ENCODE measurements at regions not wholly inside any gene's neighbourhood (a gene's known extent, or its start where the extent isn't known, plus 50 kb on each side); places are given as distances from the start of the nearest gene placed in this dataset.
A peak's percentile ranks its signal among the peaks of the same experiment; 100 is the strongest.

- no peak for TF ChIP-seq POLR2A (IDR thresholded peaks at IDR 0.05; ENCODE audit: low read depth, low read length)
- FAIRE-seq (no peak), DNase-seq (ENCODE audit: insufficient read length, low spot score) (no peak)
Measured at GRCh38 chr2:102078773-102079172, 63.8 kb upstream of the IL1R1 start.

- DNase-seq (ENCODE audit: insufficient read length, low spot score) (no peak), FAIRE-seq (no peak)
- TF ChIP-seq POLR2A (IDR thresholded peaks at IDR 0.05; ENCODE audit: low read depth, low read length), result no peak
Measured at GRCh38 chr2:102080451-102081242, 61.9 kb upstream of the IL1R1 start.

GRCh38 chr2:102081243-102081522 is 61.4 kb upstream of the IL1R1 start:
- FAIRE-seq (no peak), DNase-seq (ENCODE audit: insufficient read length, low spot score) (no peak)

GRCh38 chr2:102081606-102082005 is 60.9 kb upstream of the IL1R1 start:
- FAIRE-seq, result no peak
- TF ChIP-seq POLR2A (IDR thresholded peaks at IDR 0.05; ENCODE audit: low read depth, low read length), result no peak
- no peak for DNase-seq (ENCODE audit: insufficient read length, low spot score)

More at GRCh38 chr2:102081243-102081522, 61.4 kb upstream of the IL1R1 start:
- TF ChIP-seq POLR2A (IDR thresholded peaks at IDR 0.05; ENCODE audit: low read depth, low read length), result no peak

- DNase-seq (ENCODE audit: insufficient read length, low spot score) (no peak), FAIRE-seq (peak; percentile 83)
- no peak for TF ChIP-seq POLR2A (IDR thresholded peaks at IDR 0.05; ENCODE audit: low read depth, low read length)
Measured at GRCh38 chr2:102082571-102083392, 59.8 kb upstream of the IL1R1 start.

GRCh38 chr2:102083393-102083703 is 59.2 kb upstream of the IL1R1 start:
- no peak for FAIRE-seq
- DNase-seq (ENCODE audit: insufficient read length, low spot score), result no peak
- no peak for TF ChIP-seq POLR2A (IDR thresholded peaks at IDR 0.05; ENCODE audit: low read depth, low read length)

GRCh38 chr2:102084651-102085050 is 57.9 kb upstream of the IL1R1 start:
- DNase-seq (ENCODE audit: insufficient read length, low spot score) (no peak), FAIRE-seq (peak; percentile 38)

GRCh38 chr2:102085238-102085637 is 57.3 kb upstream of the IL1R1 start:
- DNase-seq (ENCODE audit: insufficient read length, low spot score) (no peak), FAIRE-seq (no peak)
- no peak for TF ChIP-seq POLR2A (IDR thresholded peaks at IDR 0.05; ENCODE audit: low read depth, low read length)

More at GRCh38 chr2:102084651-102085050, 57.9 kb upstream of the IL1R1 start:
- TF ChIP-seq POLR2A (IDR thresholded peaks at IDR 0.05; ENCODE audit: low read depth, low read length), result no peak

- FAIRE-seq (no peak), DNase-seq (ENCODE audit: insufficient read length, low spot score) (no peak)
- TF ChIP-seq POLR2A (IDR thresholded peaks at IDR 0.05; ENCODE audit: low read depth, low read length), result no peak
Measured at GRCh38 chr2:102086150-102086872, 56.2 kb upstream of the IL1R1 start.

GRCh38 chr2:102091121-102091520 is 51.4 kb upstream of the IL1R1 start:
- no peak for FAIRE-seq
- TF ChIP-seq POLR2A (IDR thresholded peaks at IDR 0.05; ENCODE audit: low read depth, low read length), result no peak
- no peak for DNase-seq (ENCODE audit: insufficient read length, low spot score)

- no peak for FAIRE-seq
- no peak for DNase-seq (ENCODE audit: insufficient read length, low spot score)
Measured at GRCh38 chr2:102091908-102092307, 50.6 kb upstream of the IL1R1 start.

GRCh38 chr2:102092535-102092934 is 50.0 kb upstream of the IL1R1 start:
- FAIRE-seq, result no peak
- TF ChIP-seq POLR2A (IDR thresholded peaks at IDR 0.05; ENCODE audit: low read depth, low read length), result no peak
- no peak for DNase-seq (ENCODE audit: insufficient read length, low spot score)

More at GRCh38 chr2:102091908-102092307, 50.6 kb upstream of the IL1R1 start:
- TF ChIP-seq POLR2A (IDR thresholded peaks at IDR 0.05; ENCODE audit: low read depth, low read length), result no peak

Measured in H54 (cell line).